ENCODE measurements at regions not wholly inside any gene's neighbourhood (a gene's known extent, or its start where the extent isn't known, plus 50 kb on each side); places are given as distances from the start of the nearest gene placed in this dataset.
"Not testable (repeated sequence)": the region's sequence is repeated elsewhere in the genome, so short reads cannot be mapped to it uniquely, and the experiment has no call there.

- DNase-seq = no peak
- intact Hi-C loops (cut with DNase I) = no loop called here
Measured at GRCh38 chr3:187889106-187889505, 143.8 kb upstream of the BCL6 start.

DNA sequence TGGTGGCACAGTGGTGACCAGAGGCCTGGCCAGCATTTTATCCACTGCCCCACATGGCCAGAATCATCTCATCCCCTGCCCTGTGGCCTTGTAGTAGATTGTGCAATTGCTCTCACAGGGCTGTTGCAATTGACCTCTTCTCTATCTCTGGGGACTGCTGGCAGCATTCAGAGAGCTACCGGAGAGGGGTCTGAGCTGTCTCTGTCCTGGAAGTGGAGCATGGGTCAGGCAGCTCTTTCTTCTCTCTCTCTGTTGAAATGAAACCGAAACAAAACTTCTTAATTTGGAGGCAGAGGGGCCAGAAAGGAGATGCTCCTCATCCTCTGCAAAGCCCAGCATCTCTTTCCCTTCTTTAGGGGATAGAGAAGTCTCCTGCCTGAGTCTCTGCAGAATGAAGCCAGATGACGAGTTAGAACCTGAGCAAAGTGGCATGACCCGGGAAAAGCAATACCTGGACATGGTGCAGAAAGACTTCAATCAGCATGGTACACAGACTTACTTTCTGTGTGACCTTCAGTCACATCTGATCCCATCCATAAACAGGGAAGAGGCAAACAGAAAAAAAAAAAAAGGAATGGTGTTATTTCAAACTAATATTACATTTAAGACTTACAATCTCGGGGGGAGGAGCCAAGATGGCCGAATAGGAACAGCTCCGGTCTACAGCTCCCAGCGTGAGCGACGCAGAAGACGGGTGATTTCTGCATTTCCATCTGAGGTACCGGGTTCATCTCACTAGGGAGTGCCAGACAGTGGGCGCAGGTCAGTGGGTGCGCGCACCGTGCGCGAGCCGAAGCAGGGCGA lies 144.5 kb upstream of the BCL6 start:
- intact Hi-C loops (cut with DNase I) = no loop called here
- peak in 5 of 42 donors; percentile 7 to 50 (median 21) for DNase-seq

GRCh38 chr3:187890405-187890752 lies 145.1 kb upstream of the BCL6 start:
- DNase-seq = not testable (repeated sequence)

GRCh38 chr3:187896646-187897045 lies 151.4 kb upstream of the BCL6 start:
- DNase-seq = no peak

More at GRCh38 chr3:187890405-187890752, 145.1 kb upstream of the BCL6 start:
- intact Hi-C loops (cut with DNase I) = not testable (repeated sequence)

GRCh38 chr3:187899246-187899645 lies 154.0 kb upstream of the BCL6 start:
- intact Hi-C loops (cut with DNase I) = no loop called here
- DNase-seq = no peak

More at GRCh38 chr3:187896646-187897045, 151.4 kb upstream of the BCL6 start:
- intact Hi-C loops (cut with DNase I) = no loop called here

GRCh38 chr3:187900993-187901755 lies 155.9 kb upstream of the BCL6 start:
- intact Hi-C loops (cut with DNase I) = no loop called here
- no peak for DNase-seq

GRCh38 chr3:187902041-187902471 lies 156.8 kb upstream of the BCL6 start:
- no peak for DNase-seq
- intact Hi-C loops (cut with DNase I) = no loop called here

DNA sequence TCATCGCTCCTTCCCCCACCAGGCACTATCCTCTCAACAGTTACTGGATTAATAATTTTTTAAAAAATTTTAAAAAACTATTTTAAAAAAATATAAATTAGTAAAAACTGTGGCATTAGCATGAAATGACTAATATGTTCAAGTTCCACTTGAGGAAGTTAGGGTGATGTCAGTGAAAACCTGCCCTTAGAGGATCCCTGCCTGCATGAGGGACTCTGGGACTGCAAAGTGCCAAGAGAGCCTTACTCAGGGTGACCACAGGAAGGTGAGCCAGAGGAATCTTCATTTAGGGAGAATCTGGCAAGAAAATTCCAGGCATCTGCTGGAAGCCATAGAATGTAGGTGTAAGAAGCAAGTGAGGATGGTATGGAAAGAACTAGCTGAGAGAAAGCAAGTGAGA lies 157.7 kb upstream of the BCL6 start:
- no peak for DNase-seq
- intact Hi-C loops (cut with DNase I) = no loop called here

- intact Hi-C loops (cut with DNase I) = no loop called here
- DNase-seq = no peak
Measured at GRCh38 chr3:187903697-187904096, 158.4 kb upstream of the BCL6 start.

DNA sequence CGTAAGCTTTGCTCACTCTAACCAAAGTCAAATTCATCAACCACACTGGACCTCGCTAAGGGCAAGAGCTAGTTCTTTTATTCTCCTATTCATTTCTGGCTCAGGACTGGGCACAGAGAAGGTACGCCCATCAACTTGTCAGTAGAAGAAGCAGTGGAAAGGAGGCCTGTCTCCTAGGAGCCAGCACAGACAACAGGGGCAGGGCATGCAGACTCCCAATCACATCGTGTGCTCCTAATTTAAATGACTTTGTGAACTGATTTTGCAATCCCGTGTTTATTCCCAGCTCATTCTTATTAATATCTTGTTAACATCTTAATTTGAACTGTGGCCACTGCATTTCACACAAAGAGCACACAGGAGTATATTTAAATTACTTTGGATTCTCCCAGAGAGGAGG lies 161.1 kb upstream of the BCL6 start:
- intact Hi-C loops (cut with DNase I) = no loop called here
- DNase-seq = peak in 1 of 42 donors; percentile 11

- DNase-seq = no peak
- intact Hi-C loops (cut with DNase I) = no loop called here
Measured at GRCh38 chr3:187906920-187907319, 161.7 kb upstream of the BCL6 start.

DNA sequence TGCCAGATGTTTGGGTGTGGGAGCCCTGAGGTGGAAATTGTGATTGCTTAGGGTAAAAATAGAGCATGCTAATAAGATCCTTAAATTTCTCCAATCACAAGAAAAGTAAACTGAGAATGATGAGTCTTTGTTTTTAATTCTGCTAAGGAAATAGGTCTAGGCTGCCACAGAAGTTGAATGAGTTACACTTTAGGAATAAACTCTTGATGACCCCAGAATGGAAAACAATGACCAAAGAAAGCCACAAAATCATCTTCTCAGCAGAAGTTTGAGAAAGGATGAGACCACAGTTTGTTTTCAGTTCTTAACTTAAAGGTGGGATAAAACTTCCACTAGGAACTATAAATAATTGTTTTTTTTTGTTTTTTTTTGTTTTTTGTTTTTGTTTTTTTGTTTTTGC lies 164.6 kb upstream of the BCL6 start:
- intact Hi-C loops (cut with DNase I) = no loop called here
- no peak for DNase-seq

GRCh38 chr3:187912007-187912406 lies 166.7 kb upstream of the BCL6 start:
- DNase-seq = no peak
- intact Hi-C loops (cut with DNase I) = no loop called here

DNA sequence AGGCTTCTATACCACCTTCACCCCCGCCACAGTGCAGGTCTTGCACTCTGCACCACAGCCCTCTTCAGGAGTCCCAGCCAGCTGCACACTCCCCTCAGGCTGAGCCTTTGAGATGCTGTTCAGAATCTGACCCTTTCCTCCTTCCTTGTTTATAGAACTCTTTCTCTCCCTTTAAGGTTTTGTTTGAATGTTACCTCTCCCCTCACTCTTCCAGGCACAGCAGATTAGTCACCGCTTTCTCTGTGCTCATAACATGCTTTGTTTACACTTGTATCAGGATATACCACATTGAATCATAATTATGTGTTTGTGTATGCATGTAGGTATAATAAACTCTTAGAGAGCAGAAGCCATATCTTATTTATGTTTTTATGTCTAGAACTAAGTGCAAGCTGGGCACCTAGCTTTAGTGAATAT lies 168.4 kb upstream of the BCL6 start:
- intact Hi-C loops (cut with DNase I) = no loop called here
- DNase-seq = no peak

- DNase-seq = no peak
- intact Hi-C loops (cut with DNase I) = no loop called here
Measured at GRCh38 chr3:187914231-187914630, 169.0 kb upstream of the BCL6 start.

DNA sequence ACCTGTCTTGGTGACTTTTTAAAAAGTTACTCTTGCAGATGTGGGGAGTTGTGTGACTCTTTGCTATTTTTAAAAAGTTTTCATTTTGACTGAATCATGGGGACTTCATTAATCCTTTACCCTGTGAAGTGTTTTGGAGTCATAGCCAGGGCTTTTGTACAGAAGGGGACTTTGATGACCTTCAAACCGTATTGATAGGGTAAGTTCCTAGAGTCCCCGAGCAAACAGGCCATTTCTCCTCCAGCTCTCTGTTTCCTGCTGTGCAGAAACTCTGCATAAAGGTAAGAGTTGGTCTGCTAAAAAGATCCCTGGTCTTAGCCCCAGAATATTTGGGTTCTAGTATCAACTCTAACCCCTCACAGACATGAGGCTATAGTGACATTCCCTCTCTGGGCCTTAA lies 170.8 kb upstream of the BCL6 start:
- intact Hi-C loops (cut with DNase I) = no loop called here
- no peak for DNase-seq

DNA sequence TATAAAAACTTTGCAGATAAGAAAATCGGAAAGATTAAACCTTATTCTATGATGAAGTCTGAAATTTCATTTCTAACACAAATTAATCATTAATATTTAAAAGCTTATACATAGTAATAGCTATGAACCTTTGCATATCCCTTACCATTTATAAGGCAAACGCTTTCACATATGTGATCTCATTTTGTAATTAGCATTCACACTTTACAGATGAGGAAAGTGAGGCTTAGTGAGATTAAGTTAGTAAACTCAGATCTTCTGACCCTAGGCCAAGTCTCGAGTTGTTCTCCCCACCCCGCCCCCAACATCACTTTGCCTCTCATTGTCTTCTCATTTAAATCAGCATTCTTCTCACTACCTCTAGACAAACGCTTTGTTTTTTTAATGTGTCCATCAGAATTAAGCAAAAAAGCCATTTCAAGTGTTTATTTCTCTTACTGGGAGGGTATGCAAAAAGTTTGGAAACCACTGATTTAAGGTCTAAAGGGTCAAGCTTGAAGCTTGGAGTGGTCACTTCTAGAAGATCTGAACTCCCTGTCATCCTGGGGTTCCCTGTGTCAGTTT lies 172.9 kb upstream of the BCL6 start:
- intact Hi-C loops (cut with DNase I) = no loop called here
- no peak for DNase-seq

- intact Hi-C loops (cut with DNase I) = no loop called here
- DNase-seq = no peak
Measured at GRCh38 chr3:187919048-187919447, 173.8 kb upstream of the BCL6 start.

- intact Hi-C loops (cut with DNase I) = no loop called here
- no peak for DNase-seq
Measured at GRCh38 chr3:187919544-187919943, 174.3 kb upstream of the BCL6 start.

DNA sequence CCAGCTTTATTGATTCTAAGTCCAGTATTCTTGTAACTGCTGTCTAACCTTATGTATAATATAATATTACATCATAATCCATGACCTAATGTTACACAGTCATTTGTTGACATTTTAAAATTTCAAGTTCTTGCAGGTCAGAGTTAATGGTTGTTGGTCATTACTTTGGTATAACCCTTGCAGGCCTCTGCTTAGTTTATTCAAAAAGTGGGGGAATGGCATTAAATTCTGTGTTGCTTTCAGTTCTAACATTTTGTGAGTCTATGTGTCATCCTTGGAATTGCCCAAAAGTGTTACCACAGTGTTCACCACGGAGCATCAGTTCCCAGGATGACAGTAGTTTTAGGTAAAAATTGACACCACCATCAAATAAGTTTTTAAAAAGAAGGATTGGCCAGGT lies 174.8 kb upstream of the BCL6 start:
- DNase-seq = no peak
- intact Hi-C loops (cut with DNase I) = no loop called here

Data from head of caudate nucleus (tissue), 42 donors.